ENCODE measurements at regions not wholly inside any gene's neighbourhood (a gene's known extent, or its start where the extent isn't known, plus 50 kb on each side); places are given as distances from the start of the nearest gene placed in this dataset.

- Histone ChIP-seq H2BK12ac (ENCODE audit: low read depth, low read length) (no peak overlapping the region), H3K9ac (replicated peaks in 1 of 4; ENCODE audit: extremely low read depth in 1 of 4, low read depth in 3 of 4, low read length in 3 of 4) (no peak overlapping the region), H3K79me1 (ENCODE audit: low read depth, low read length) (no peaks in the 10 kb centered on the region), H3K4me3 (ENCODE audit: extremely low read depth in 1 of 4, insufficient read depth in 2 of 4, low read depth in 3 of 4, low read length in 4 of 4) (no peak overlapping the region), H3K27me3 (replicated peaks in 1 of 4; ENCODE audit: control insufficient read depth in 3 of 4, extremely low read depth in 1 of 4, insufficient read depth in 3 of 4, low read length in 3 of 4) (no peaks in the 10 kb centered on the region), H3K27ac (ENCODE audit: low read depth, low read length) (no peak overlapping the region), H2BK5ac (ENCODE audit: low read depth, low read length) (no peak overlapping the region), H3K56ac (replicated peaks; ENCODE audit: insufficient read length, low read depth, low read length) (no peak overlapping the region), H2BK20ac (ENCODE audit: low read length) (no peak overlapping the region), H3K18ac (ENCODE audit: extremely low read depth, low read length) (no peak overlapping the region), H3K14ac (ENCODE audit: insufficient read length) (no peak overlapping the region), H4K20me1 (replicated peaks in 1 of 2; ENCODE audit: control insufficient read depth in 1 of 2, insufficient read depth in 2 of 2, low read length in 2 of 2) (no peaks in the 10 kb centered on the region), H3K23ac (ENCODE audit: insufficient read length) (no peak overlapping the region), H2BK120ac (replicated peaks; ENCODE audit: low read depth, low read length) (no peak overlapping the region), H2BK15ac (ENCODE audit: low read length) (no peak overlapping the region), H2AK5ac (ENCODE audit: low read depth, low read length) (no peak overlapping the region), H4K5ac (ENCODE audit: insufficient read length, low read depth, low read length) (no peak overlapping the region), H3K9me3 (ENCODE audit: insufficient read depth in 2 of 2, low read depth in 1 of 2, low read length in 1 of 2) (no peaks in the 10 kb centered on the region), H2AFZ (ENCODE audit: low read length) (no peak overlapping the region), H3K36me3 (ENCODE audit: control insufficient read depth in 2 of 4, insufficient read depth in 4 of 4, low read length in 3 of 4) (no peaks in the 10 kb centered on the region), H3K4me2 (ENCODE audit: insufficient read depth in 1 of 2, low read depth in 2 of 2, low read length in 2 of 2) (no peak overlapping the region), H3K4me1 (replicated peaks in 1 of 4; ENCODE audit: control insufficient read depth in 3 of 4, insufficient read depth in 4 of 4, low read length in 3 of 4) (no peaks in the 10 kb centered on the region), H4K8ac (ENCODE audit: extremely low read depth, insufficient read depth, low read length) (no peak overlapping the region), H3K79me2 (ENCODE audit: control insufficient read depth in 1 of 2, insufficient read depth in 2 of 2, low read length in 2 of 2) (no peaks in the 10 kb centered on the region), H3K23me2 (ENCODE audit: low read depth, low read length) (no peaks in the 10 kb centered on the region), H3K4ac (replicated peaks; ENCODE audit: insufficient read length, low read depth, low read length) (no peak overlapping the region), H4K91ac (replicated peaks; ENCODE audit: insufficient read length, low read length) (no peak overlapping the region)
- POLR2A ChIA-PET (ENCODE audit: partially characterized antibody): no interaction called here
- CTCF ChIA-PET (ENCODE audit: partially characterized antibody): interaction anchor here (0.7 to 4.4 kb wide), 10 partner anchors 8 to 867 kb away, joined by 3 to 30 read pairs (median 4); no protein-coding TSS in a partner anchor
- DNase-seq (ENCODE audit: low read depth in 1 of 2, low spot score in 2 of 2) (peak in 1 of 2 experiments; percentile 17), FAIRE-seq (no peak)
- whole genome bisulfite sequencing, 2 experiments (ENCODE audit: extremely low coverage in 1 of 2, insufficient coverage in 1 of 2, insufficient read length in 1 of 2, insufficient replicate concordance in 2 of 2, low coverage in 1 of 2, low lambda C conversion rate in 2 of 2, missing lambda C conversion rate in 1 of 2): 23% methylated on average over 4 of the region's 4 CpGs; no CpG with 5 or more reads in 1 of the 2 experiments
- peak; percentile 66 to 74 for TF ChIP-seq RAD21 (IDR thresholded peaks at IDR 0.05 in 1 of 2, conservative IDR thresholded peaks at IDR 0.05 in 1 of 2; ENCODE audit: low read depth in 2 of 2, low read length in 2 of 2)
- TF ChIP-seq SAP30 (IDR thresholded peaks at IDR 0.05; ENCODE audit: insufficient read depth, insufficient replicate concordance, low read length): no peak
- peak; percentile 34 to 70 (median 64) for TF ChIP-seq CTCF (IDR thresholded peaks at IDR 0.05; ENCODE audit: control extremely low read depth in 1 of 3, insufficient read depth in 1 of 3, low read depth in 1 of 3, low read length in 3 of 3)
These were observed 337.3 kb upstream of the HS3ST1 start for GRCh38 chr4:11765849-11766453.
